SK-N-SH (cell line): ENCODE measurements at regions not wholly inside any gene's neighbourhood (a gene's known extent, or its start where the extent isn't known, plus 50 kb on each side); places are given as distances from the start of the nearest gene placed in this dataset.

Experiments used
- EP300 ChIP-seq, 2 experiments: IDR thresholded peaks; 2 replicates each; pipeline versions ENCODE4 v1.4.0 to v1.6.1; 2012; ENCODE audit warnings: borderline replicate concordance in 1 of 2, low read depth in 1 of 2, low read length in 1 of 2
- MXI1 ChIP-seq: IDR thresholded peaks from 2 replicates; pipeline ENCODE4 v1.6.1; 2012; ENCODE audit warnings: mild to moderate bottlenecking, low read depth, low read length, improper control_type of control experiment
- RXRA ChIP-seq: IDR thresholded peaks from 2 replicates; pipeline ENCODE4 v1.4.0; 2012; ENCODE audit warnings: low read depth, mild to moderate bottlenecking, borderline replicate concordance
- TF ChIP-seq, protein P1 (sequence below): fragments of 200-600 bp; sonication (generic); IDR thresholded peaks from 2 replicates; pipeline ENCODE4 v1.6.1; 2017; ENCODE audit warnings: antibody characterized with exemption, mild to moderate bottlenecking, moderate library complexity
- TF ChIP-seq, protein P2 (sequence below): IDR thresholded peaks from 2 replicates; pipeline ENCODE4 v1.4.0; 2012; ENCODE audit warnings: low read depth

GRCh38 chr5:24141046-24141445, 503.7 kb downstream of the CDH10 start:
- TF ChIP-seq, protein P1, sequence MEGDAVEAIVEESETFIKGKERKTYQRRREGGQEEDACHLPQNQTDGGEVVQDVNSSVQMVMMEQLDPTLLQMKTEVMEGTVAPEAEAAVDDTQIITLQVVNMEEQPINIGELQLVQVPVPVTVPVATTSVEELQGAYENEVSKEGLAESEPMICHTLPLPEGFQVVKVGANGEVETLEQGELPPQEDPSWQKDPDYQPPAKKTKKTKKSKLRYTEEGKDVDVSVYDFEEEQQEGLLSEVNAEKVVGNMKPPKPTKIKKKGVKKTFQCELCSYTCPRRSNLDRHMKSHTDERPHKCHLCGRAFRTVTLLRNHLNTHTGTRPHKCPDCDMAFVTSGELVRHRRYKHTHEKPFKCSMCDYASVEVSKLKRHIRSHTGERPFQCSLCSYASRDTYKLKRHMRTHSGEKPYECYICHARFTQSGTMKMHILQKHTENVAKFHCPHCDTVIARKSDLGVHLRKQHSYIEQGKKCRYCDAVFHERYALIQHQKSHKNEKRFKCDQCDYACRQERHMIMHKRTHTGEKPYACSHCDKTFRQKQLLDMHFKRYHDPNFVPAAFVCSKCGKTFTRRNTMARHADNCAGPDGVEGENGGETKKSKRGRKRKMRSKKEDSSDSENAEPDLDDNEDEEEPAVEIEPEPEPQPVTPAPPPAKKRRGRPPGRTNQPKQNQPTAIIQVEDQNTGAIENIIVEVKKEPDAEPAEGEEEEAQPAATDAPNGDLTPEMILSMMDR, result no peak
- TF ChIP-seq EP300 (IDR thresholded peaks at IDR 0.05; ENCODE audit: borderline replicate concordance in 1 of 2, low read depth in 1 of 2, low read length in 1 of 2), result no peak
- TF ChIP-seq MXI1, result no peak
- no peak for TF ChIP-seq RXRA
- TF ChIP-seq, protein P2, sequence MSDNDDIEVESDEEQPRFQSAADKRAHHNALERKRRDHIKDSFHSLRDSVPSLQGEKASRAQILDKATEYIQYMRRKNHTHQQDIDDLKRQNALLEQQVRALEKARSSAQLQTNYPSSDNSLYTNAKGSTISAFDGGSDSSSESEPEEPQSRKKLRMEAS, result no peak
